IgD-negative memory B cell (primary cell): ENCODE measurements at regions not wholly inside any gene's neighbourhood (a gene's known extent, or its start where the extent isn't known, plus 50 kb on each side); places are given as distances from the start of the nearest gene placed in this dataset.

Experiments used
- H3K27ac Mint-ChIP-seq, 3 donors: one replicate each; pipeline ENCODE4 v1.8.0; 2020 to 2022; ENCODE audit warnings: mild to moderate bottlenecking in 3 of 3, mixed read lengths in 3 of 3, moderate library complexity in 1 of 3
- H3K27me3 Mint-ChIP-seq: one replicate; pipeline ENCODE4 v1.8.0; 2021; ENCODE audit warnings: mixed read lengths
- H3K36me3 Mint-ChIP-seq: one replicate; pipeline ENCODE4 v1.8.0; 2020; ENCODE audit warnings: mild to moderate bottlenecking, mixed read lengths
- H3K4me1 Mint-ChIP-seq, 3 donors: one replicate each; pipeline ENCODE4 v1.8.0; 2020 to 2022; ENCODE audit warnings: mixed read lengths in 3 of 3, mild to moderate bottlenecking in 1 of 3
- H3K4me3 Mint-ChIP-seq, 4 donors: one replicate each; pipeline ENCODE4 v1.8.0; 2020 to 2022; ENCODE audit warnings: mild to moderate bottlenecking in 4 of 4, mixed read lengths in 4 of 4, moderate library complexity in 3 of 4
- H3K9me3 Mint-ChIP-seq, 3 donors: one replicate each; pipeline ENCODE4 v1.8.0; 2020 to 2021; ENCODE audit warnings: mixed read lengths in 3 of 3, mild to moderate bottlenecking in 1 of 3

DNA sequence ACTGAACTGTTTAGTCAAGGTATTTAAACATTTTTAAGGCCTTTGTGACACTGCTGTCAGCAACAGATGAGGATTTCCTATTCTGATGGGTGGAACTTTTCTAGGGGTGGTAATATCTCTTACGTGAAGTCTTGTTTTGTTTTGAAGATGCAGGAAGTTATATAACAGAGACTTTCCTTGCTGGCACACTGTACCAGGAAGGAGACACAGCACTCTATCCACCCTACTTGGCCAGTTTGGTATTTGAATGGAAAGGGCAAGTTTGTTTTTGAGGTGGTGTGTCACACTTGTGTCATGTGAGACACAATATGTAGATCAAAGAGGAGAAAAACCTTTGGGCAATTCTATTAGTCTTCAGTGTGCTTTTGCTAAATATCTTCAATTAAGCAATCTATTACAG lies 51.6 kb upstream of the SRP54 start:
- Mint-ChIP-seq H3K4me1 (peaks cover 15 to 18% (median 17%) of the 10 kb centered on the region in 3 donors), H3K27me3 (no peaks in the 10 kb centered on the region)

DNA sequence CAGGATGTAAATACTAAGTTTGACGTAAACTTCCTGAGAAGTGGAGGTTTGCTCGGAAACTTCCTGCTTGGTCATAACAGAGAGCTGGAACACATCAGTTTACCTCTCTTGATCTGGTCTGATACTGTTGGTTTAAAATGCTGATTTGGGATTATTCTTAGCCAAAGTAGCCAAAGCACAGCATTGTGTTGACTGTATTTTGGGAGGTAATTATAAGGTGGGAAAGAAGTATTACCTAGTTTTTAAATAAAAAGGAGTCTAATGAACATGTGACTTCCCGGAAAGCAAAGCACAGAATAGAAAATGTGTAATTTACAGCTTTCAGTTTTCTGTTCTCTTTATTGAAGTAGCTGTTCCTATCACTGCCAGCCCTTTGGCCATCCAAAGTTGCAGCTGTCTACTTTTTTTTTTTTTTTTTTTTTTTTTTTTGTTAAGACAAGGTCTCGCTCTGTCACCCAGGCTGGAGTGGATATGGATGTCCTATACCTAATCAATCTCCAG lies 52.2 kb upstream of the SRP54 start:
- Mint-ChIP-seq H3K4me1 (peaks cover 15 to 18% (median 17%) of the 10 kb centered on the region in 3 donors), H3K27me3 (no peaks in the 10 kb centered on the region), H3K9me3 (no peaks in the 10 kb centered on the region), H3K4me3 (peak overlapping the region; percentile 26 to 83 (median 63)), H3K36me3 (peaks cover 3% of the 10 kb centered on the region), H3K27ac (peak overlapping the region; percentile 52 to 92 (median 84))

More for the DNA sequence above, 51.6 kb upstream of the SRP54 start:
- H3K9me3 Mint-ChIP-seq: no peaks in the 10 kb centered on the region
- H3K4me3 Mint-ChIP-seq: peak overlapping the region; percentile 7 to 50 (median 24)
- peaks cover 3% of the 10 kb centered on the region for H3K36me3 Mint-ChIP-seq
- H3K27ac Mint-ChIP-seq: peak overlapping the region; percentile 21 to 92 (median 84)

DNA sequence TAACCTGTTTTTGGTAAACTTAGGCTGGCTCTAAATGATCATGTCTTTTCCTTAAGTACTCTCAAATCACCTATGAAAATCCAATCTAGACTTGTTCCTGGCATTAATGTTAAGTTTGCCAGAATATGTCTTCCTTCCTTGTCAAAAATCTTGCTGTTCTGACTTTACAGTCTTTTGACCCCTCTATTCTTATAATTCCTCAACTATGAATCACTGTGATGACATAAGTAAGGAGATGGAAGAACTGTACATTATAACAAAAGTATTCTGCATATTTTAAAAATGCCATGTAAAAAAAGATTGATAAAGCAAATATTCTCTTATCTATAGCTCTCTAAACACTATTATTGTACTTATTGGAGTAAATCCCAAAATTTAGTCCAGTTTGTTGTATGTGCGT lies 51.4 kb upstream of the BAZ1A start:
- Mint-ChIP-seq H3K36me3 (peaks cover 3% of the 10 kb centered on the region), H3K4me1 (peaks cover 15 to 17% (median 16%) of the 10 kb centered on the region in 3 donors), H3K27me3 (no peaks in the 10 kb centered on the region), H3K9me3 (no peaks in the 10 kb centered on the region), H3K4me3 (no peak overlapping the region), H3K27ac (peak overlapping the region in 1 of 3 donors; percentile 60)
